Right lung (tissue), 2 donors: ENCODE measurements at regions not wholly inside any gene's neighbourhood (a gene's known extent, or its start where the extent isn't known, plus 50 kb on each side); places are given as distances from the start of the nearest gene placed in this dataset.
"Not testable (repeated sequence)": the region's sequence is repeated elsewhere in the genome, so short reads cannot be mapped to it uniquely, and the experiment has no call there.

Source experiments
- DNase-seq, 2 donors: peaks; one replicate each; pipeline ENCODE4 v3.0.0-alpha.2; 2013

DNA sequence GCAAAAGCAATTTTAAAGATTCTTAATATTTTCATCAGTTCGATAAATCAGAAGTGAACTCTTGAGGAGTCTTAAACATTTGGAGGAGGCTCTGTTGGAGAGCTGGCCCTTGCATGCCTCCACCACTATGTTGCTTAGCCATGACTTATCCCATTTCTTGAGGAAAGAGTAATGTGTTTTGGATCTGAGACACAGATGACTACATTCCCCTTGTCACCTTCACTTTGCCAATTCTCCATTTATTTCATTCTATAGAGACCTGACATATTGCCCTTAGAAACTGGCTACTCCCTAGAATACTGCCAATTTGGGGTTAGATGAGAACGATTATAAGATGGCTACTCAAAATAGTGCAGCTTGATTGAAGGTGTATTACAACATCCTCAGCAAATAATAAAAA lies 157.4 kb upstream of the TMEM260 start:
- no peak for DNase-seq

DNA sequence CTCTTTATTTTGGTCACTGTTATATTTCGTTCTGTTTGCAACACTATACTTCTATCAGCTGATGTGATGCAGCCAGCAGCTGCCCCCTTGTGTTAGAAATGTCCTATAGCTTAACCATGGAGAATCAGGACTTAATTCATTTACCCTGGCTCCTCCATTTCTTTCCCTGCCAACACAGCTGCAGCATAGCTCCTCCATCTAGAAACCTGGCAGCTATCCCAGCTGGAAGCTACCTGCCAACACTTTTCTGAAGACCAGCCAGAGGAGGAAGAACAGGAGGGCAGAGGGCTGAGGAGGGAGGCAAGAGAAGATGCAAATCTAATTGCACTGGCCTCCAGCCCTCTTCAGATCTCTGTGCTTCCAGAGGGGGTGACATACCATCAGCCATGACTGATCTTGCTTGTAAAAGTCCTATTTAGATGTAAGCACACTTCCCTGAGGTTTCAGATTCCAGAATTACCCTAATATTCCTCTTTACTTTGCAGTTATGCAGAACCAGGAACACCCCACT lies 156.8 kb upstream of the TMEM260 start:
- DNase-seq: peak; percentile 81 to 84

DNA sequence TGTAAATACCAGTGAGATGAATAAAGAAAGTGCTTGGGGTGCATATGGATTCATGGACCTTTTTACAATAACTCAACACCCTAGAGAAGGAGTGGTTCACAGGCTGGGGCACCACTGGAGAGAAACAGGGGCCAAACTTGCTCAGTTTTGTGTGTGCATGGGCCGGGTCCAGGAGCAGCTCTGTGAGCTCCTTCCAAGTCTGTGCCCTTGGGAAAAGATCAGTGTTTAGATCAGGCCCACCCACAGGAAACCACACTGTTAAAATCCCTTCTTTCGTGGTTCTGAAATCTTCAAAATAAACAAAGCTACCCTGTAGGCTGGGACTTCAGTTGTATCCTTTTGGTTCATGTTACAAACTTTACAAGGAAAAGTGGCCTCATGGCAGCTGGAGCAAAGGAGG lies 156.1 kb upstream of the TMEM260 start:
- DNase-seq: peak in 1 of 2 donors; percentile 2

DNA sequence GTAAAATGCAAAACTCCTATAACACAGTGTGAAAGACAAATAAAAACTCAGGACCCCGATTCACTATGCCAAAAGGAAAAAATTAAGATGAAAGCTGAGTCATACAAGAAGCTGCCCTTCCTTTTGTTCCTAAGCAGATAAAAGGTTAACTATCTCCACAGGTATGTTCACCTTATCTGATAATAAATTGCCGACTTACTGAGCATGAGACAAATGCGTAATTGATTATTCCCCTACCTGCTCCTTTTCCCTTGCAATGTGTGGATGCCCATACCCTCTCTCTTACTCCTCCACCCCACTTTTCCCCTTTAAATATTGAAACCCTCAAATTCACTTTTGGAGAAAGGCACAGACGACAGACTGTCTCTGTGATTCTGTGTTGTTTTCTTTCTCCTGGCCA lies 148.6 kb upstream of the TMEM260 start:
- DNase-seq: no peak

DNA sequence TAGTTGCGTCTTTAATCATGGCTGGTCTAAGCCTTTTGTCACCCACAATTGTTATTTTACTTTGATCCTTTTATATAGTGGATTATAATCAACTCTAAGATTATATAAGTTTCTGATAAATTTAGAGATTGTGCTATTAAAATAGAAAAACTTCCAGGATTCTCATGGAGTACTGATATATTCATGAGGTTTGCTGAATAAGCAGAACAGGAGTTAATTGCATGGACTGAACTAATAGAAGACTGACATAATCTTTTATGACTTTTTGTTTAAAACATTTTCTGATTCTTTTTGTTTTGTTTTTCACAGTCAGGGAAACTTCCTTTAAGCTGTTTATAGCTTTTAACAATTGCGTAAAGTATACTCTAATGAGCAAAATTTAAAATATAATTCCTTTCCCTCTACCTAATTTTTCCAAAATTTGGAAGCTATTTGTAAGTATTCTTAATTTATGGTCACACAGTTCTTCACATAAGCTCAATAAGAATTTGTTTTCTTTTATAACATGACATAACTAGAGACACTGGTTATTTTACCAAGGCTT lies 129.9 kb upstream of the TMEM260 start:
- no peak for DNase-seq

DNA sequence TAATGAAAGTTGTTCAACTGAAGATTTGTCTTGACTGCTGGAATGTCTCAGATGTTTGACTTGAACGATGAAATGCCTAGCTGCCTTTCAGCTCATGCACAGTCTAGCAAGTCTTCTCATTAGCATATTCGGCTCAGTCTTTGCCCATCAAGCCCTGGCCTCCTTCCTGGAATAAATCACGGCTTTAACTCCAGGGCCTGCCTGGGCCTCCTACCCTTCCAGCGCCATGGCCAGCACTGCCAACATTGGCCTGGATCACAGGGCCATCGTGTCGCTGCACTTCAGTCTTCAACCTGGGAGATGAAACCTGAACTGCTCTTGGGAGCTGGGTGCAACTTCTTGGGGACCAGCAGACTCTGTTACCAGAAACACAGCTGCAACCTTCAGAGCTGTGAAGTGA lies 126.7 kb upstream of the TMEM260 start:
- DNase-seq: no peak

DNA sequence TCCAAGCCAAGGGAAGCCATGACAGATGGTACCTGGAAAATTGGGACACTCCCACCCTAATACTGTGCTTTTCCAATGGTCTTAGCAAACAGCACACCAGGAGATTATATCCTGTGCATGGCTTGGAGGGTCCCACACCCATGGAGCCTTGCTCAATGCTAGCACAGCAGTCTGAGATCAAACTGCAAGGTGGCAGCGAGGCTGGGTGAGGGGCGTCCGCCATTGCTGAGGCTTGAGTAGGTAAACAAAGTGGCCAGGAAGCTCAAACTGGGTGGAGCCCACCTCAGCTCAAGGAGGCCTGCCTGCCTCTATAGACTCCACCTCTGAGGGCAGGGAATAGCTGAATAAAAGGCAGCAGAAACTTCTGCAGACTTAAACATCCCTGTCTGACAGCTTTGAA lies 124.9 kb upstream of the TMEM260 start:
- not testable (repeated sequence) for DNase-seq

DNA sequence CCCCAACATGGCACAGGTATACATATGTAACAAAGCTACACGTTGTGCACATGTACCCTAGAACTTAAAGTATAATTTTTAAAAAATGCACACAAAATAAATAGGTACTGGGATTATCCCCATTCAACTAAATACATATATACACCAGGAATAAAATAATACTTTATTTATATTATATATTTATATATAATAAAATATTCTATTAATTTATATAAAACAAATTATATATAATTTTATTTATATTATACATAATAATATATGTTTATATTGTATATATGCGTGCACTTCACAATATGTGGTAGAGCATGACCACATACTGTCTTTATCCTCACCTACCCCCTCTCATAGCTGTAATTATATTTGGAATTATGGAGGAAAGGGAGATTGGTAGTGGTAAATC lies 119.1 kb upstream of the TMEM260 start:
- DNase-seq: no peak

DNA sequence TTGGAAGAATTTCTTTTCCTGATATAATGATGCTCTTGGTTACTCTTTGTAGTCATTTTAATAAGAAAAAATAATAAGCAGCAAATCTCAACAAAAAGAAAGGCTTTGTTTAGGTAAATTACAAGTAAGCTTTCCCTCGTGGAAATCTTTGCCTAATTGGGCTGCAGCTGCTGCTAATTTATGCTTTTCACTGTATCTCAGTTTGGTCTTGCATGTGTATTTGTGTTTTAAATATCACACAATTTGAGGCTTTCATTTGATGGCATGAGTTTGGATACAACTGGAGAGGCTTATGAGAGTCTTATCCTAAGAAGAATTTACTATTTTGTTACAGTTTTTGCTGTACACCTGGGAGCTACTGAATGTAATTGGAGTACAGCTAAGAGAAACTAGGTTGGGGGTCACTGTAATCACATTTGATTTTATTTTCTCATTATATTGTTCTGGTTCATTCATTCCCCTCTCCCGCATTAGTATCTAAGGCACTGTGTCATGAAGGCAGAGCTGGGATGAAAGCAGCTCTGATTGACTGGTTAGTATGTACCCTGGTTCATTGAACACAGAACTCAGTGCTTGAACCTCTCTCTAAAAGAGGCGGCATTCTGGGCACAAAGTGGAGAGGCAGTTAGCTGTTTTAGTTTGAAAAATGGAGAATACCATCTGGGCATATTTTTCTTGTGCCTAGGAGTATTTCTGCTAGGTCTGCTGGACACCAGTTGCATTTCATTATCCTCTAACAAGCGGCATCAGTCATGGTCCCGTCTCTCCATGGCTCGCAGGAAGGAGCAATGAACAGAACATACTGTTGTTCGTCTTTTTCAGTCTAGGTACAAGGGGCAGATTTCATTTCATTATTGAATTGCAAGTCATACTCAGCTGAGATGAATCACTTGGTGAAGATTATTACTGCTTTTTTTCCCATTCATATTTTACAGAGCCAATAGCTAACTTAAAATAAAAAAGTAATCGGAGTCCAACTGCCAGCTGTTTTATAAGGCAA lies 118.0 kb upstream of the TMEM260 start:
- no peak for DNase-seq

DNA sequence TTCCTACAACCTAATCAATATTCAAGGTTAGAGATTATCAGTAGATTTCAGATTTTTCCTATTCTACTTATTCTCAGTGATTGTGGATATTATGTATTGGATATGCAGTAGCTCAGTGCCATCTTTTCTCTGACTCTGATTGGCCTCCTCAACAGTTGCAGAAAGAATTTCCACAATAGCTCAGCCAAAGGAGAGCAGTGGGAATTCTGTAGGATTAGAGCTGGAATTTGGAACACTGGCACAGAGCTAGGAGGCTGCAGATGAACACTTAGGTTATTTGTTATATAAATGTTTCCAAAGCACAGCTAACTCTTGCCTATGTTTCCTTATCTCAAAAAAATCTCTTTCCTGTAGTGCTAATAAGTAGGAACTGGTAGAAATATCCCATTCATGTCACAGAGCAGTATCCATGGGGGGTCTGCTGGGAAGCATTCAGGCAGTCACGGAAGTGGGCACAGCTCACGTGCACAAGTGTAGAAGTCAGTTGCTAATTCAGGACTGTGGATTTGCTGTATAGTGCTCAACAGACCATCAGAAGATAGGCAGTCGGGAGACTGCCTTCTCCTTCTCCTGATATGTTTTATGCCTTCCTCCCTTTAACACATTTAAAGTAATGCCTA lies 116.2 kb upstream of the TMEM260 start:
- no peak for DNase-seq

DNA sequence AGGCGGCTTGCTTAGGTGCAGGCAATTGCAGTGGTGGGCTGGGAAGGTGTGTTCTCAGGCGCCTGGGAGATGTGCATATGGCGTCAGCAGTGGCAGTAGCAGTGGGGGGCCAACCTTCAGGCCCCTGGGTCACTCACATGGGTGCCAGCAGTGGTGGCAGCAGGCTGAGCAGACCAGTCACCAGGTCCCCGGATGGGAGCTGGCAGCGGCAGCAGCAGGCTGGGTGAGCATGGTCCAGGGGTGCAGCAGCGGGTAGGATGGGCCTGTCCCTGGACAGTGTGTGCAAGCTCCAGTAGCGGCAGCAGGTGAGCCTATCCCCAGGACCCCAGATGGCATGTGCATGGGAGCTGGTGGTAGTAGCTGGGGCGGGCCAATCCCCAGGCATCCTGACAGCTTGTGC lies 108.5 kb upstream of the TMEM260 start:
- DNase-seq: no peak

DNA sequence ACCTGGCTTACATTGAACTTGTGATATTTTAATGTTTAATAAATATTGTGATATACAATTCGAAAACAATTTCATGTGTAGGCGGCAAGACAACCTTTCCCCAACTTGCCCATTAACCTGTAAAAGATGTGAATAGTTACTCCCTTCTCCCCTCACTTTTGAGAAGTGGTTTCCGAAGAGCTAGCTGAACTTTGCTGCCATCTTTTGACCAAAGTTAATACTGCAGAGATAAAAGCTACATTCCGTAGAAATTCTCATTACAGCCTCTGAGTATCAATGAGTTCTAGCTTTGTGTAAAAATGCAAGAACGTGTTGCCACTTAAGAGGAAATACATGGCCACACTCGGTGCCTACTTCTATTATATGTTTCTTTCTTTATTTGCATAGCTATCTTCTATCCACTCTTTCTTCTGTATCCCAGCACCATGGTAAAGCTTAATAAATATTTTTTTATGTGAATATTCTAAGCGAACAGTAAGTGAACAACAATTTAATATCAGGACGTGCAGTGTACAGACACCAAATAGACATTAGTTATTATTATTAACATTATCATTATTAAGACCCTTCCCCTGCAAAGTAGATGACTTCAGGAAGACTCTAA lies 105.1 kb upstream of the TMEM260 start:
- peak in 1 of 2 donors; percentile 33 for DNase-seq

DNA sequence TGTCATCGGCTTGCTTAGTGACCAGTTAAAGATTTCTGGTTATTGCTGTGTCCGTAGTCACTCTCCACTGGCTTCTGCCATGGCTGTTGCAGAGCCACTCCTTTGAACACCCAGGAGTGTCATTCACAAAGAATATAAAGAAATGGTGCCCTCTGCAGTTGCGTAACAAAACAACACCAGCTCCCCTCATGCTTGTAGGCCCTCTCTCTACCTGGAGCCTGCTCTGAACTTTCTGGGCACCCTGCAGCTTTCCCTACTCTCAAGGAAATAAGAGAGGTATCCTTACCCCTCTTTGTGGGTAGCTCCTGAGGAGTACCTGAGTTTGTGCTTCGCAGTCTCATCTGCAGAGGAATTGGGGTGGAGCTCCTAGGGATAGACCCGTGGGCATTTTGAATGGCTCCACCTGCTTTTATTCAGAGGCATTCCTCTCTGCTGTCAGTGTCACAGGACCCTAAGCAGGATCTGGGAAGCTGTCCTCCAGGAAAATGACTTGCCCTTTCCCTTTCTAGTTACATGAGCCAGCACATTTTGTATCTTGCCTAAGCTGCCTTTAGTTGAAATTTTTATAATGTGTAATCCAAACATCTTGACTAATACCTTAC lies 97.2 kb upstream of the TMEM260 start:
- DNase-seq: no peak

DNA sequence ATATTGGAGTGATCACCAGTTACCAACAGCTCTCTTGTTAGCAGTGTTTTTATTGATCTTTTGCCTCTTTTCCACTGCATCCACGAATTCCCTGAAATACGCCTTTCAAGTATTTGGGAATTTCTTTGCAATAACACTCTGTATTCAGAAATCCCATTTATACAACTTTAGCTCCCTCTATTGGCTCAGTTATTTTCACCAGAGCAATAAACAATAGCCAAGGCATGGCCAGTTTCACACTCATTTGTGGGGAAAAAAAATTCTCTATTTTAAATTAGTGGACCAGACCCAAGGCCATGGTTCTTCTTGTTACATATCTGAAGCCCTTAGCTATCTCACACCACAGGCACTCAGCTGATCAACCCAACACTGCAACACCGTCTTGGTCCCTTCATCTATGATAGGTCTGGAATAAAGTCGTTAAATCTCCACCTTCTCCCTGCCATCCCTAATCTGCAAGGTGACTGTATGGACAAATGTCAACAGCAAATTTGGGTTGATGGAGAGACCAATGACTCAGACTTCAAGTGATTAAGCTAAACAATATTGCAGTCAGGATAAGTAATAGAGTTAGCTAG lies 92.4 kb upstream of the TMEM260 start:
- DNase-seq: peak in 1 of 2 donors; percentile 8

DNA sequence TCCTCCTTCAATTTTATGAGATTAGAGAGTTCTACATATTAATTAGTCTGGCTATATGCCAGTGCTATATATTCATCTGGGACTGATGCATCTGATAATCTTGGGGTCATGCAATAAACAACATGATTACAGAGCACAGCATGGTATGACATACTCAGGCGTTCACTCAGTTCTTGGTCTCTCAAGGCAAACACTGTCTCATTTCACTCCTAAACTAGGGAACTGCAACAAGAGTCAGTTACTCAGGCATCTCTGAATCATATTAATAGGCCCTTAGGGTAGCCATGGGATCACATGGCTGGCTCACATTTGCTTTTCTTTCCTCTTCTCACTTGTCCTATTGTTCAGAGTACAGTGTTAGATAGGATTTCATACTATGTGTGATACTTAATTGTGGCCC lies 91.8 kb upstream of the TMEM260 start:
- no peak for DNase-seq

DNA sequence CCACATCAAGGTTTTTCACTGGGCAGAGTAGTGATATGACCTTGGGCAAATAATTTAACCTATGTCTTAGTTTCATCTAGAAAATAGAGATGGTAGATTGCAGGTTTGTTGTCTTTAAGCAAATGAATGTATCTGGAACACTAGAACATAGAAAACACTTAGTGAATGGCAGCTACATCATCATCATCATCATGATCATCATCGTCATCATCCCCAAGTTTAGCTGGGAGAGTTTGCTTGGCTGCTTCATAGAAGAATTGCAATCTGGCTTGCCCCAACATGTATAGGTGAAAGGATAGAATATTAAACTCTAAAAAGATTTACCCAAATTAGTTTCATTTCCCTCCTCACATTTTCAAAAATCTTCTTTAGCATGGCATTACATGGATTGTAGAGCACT lies 91.3 kb upstream of the TMEM260 start:
- no peak for DNase-seq

DNA sequence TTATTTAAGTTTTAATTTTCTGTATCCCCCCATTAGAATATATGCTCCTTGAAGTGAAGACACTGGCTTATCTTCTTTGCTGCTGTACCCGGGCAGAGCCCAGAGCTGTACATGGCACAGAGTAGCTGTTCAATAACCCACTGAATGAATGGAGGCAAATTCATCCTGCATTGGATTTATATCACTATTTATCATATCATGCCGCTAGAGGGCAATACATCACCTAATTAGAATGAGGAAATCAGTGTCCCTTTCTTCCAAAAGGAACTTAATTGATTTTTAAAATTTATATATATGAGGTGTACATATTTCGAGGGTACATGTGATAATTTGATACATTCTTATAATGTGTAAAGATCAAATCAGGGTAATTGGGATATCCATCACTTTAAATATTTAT lies 89.2 kb upstream of the TMEM260 start:
- DNase-seq: peak in 1 of 2 donors; percentile 7

DNA sequence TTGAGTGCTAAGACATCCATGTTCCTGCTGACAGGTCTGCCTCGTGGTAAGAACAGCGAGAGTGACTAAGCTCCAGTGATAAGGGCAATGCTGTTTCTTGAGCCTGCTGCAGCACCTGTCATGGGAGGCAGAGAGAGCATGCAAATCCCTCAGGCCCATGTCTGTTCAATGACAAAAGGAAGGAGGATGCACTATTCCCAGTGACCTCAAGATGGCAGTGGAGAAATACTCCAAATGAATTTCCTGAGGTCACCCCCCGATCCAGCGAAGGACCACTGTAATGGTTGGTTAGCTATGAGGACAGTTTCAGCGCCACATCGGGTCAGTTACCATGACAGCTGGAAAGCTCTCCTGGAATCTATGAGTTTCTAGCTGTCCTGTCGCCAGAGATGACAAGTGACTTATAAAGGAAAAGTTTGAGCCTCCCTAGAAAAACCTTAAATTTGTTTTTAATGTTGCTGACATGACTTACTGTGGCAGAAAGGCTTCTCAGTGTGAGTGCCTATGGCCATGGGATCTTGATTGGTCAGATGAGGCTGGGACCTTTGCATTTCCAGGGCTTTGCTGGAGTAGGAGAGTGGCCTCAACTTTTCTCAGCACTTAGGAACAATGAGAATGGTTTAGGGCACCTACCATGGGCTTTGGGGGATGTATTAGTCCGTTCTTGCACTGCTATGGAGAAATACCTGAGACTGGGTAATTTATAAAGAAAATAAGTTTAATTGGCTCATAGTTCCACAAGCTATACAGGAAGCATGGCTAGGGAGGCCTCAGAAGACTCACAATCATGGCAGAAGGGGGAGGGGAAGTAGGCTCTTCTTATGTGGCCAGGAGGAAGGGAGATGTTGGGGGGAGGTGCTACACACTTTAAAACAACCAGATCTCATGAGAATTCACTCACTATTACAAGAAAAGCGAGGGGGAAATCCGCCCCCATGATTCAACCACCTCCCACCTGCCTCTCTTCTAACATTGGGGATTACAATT lies 88.0 kb upstream of the TMEM260 start:
- peak; percentile 16 to 31 for DNase-seq

DNA sequence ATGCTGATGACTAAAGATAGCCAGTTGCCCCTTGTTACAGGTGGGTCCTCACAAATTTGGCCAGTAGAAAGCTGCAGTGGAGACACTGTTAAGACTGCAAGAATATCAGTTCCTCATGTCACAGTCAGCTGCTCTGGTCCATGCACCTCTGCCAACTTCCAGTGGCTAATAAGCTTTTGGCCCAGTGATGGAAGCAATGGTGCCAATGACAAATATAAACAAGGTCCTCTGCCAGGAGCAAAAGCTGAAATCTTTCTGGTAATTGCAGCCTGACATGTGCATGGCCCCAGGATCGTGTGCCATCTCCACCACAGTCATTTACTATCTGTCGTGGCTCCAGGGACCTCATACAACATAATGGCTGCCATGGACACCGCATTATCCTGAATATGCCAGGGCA lies 85.4 kb upstream of the TMEM260 start:
- no peak for DNase-seq

DNA sequence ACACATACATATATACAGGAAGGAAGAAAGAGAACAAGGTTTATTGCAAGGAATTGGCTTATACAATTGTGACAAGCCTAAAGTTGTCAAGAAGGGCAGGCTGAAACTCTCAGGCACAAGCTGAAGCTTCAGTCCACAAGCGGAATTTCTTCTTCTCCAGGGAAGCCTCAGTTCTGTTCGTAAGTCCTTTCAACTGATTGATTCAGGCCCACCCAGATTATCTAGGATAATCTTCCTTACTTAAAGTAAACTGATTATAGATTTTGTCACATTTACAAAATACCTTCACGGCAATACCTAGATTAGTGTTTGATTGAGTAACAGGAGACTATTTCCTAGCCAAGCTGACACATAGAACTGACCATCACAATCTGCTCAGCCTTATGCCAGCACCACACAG lies 81.5 kb upstream of the TMEM260 start:
- DNase-seq: no peak
